MM.1S (cell line): ENCODE measurements at regions not wholly inside any gene's neighbourhood (a gene's known extent, or its start where the extent isn't known, plus 50 kb on each side); places are given as distances from the start of the nearest gene placed in this dataset.

Source experiments
- EZH2 ChIP-seq: fragments of 300-600 bp; sonication (generic); optimal IDR thresholded peaks from 2 replicates; pipeline ENCODE3; 2017; ENCODE audit warnings: low read depth, mild to moderate bottlenecking, antibody characterized with exemption, low read length, mixed read lengths
- EZH2phosphoT487 ChIP-seq: fragments of 300-600 bp; sonication (generic); IDR thresholded peaks from 2 replicates; pipeline ENCODE4 v1.6.1; 2018; ENCODE audit warnings: antibody characterized with exemption, low read length
- TF ChIP-seq, protein P1 (sequence below): fragments of 300-600 bp; sonication (generic); IDR thresholded peaks from 2 replicates; pipeline ENCODE4 v1.5.1; 2016; ENCODE audit warnings: antibody characterized with exemption, low read length, mixed read lengths

DNA sequence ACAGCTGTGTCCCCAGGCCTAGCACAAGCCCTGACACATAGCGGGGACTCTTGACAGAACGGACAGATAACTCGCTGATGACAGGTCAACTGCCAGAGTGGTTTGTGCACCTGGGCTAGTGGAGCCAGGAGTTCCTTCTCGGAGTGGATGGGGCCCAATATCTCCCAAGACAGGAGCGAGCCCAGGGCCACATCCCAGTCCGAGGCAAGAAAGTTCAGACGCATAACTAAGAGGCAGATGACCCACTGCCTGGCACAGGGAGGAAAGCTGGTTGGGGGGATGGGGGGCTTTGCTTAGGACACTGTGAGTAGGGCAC, 69.6 kb upstream of the ZNF479 start:
- TF ChIP-seq EZH2phosphoT487 (no peak), EZH2 (no peak)
- TF ChIP-seq, protein P1, sequence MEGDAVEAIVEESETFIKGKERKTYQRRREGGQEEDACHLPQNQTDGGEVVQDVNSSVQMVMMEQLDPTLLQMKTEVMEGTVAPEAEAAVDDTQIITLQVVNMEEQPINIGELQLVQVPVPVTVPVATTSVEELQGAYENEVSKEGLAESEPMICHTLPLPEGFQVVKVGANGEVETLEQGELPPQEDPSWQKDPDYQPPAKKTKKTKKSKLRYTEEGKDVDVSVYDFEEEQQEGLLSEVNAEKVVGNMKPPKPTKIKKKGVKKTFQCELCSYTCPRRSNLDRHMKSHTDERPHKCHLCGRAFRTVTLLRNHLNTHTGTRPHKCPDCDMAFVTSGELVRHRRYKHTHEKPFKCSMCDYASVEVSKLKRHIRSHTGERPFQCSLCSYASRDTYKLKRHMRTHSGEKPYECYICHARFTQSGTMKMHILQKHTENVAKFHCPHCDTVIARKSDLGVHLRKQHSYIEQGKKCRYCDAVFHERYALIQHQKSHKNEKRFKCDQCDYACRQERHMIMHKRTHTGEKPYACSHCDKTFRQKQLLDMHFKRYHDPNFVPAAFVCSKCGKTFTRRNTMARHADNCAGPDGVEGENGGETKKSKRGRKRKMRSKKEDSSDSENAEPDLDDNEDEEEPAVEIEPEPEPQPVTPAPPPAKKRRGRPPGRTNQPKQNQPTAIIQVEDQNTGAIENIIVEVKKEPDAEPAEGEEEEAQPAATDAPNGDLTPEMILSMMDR, result no peak
